ENCODE measurements at regions not wholly inside any gene's neighbourhood (a gene's known extent, or its start where the extent isn't known, plus 50 kb on each side); places are given as distances from the start of the nearest gene placed in this dataset.
"Not testable (repeated sequence)": the region's sequence is repeated elsewhere in the genome, so short reads cannot be mapped to it uniquely, and the experiment has no call there.

DNA sequence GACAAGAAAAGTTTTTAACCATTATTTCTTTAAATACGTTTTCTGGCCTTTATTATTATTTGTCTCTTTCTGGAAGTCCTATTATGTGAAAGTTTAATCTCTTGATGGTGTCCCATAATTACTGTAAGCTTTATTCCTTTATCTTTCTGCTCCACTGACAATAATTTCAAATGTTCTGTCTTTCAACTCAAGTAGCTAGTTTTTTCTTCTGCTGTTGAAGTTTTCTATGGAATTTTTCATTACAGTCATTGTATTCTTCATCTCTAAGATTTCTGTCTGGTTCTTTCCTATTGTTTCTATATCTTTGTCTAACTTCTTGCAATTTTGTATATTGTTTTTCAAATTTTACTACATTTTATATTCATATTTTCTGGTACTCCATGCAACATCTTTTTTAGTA lies 173.6 kb upstream of the MGAT4C start:
- Histone ChIP-seq H3K27me3 (ENCODE audit: insufficient read depth, insufficient read length) (no peaks in the 10 kb centered on the region), H3K9ac (ENCODE audit: insufficient read length, low read depth) (no peak overlapping the region), H3K36me3 (ENCODE audit: insufficient read depth, insufficient read length, low read length) (no peaks in the 10 kb centered on the region), H3K9me3 (ENCODE audit: insufficient read depth, low read length) (no peaks in the 10 kb centered on the region), H3K4me1 (ENCODE audit: insufficient read depth, insufficient read length) (no peaks in the 10 kb centered on the region), H3K4me3 (ENCODE audit: insufficient read length, low read depth) (no peak overlapping the region)
- no peak for DNase-seq (ENCODE audit: low read depth, low spot score)
- TF ChIP-seq YY1 (IDR thresholded peaks at IDR 0.05; ENCODE audit: insufficient read depth, insufficient read length): no peak
- no peak for TF ChIP-seq ZNF274 (IDR thresholded peaks at IDR 0.05; ENCODE audit: low read depth, low read length)
- TF ChIP-seq SUZ12 (IDR thresholded peaks at IDR 0.05; ENCODE audit: extremely low read depth, insufficient read depth, insufficient read length): no peak

GRCh38 chr12:86421333-86421732 lies 165.1 kb upstream of the MGAT4C start:
- Histone ChIP-seq H3K9ac (ENCODE audit: insufficient read length, low read depth) (no peak overlapping the region), H3K9me3 (ENCODE audit: insufficient read depth, low read length) (no peaks in the 10 kb centered on the region), H3K36me3 (ENCODE audit: insufficient read depth, insufficient read length, low read length) (no peaks in the 10 kb centered on the region), H3K4me3 (ENCODE audit: insufficient read length, low read depth) (no peak overlapping the region), H3K27me3 (ENCODE audit: insufficient read depth, insufficient read length) (no peaks in the 10 kb centered on the region), H3K4me1 (ENCODE audit: insufficient read depth, insufficient read length) (no peaks in the 10 kb centered on the region)
- no peak for DNase-seq (ENCODE audit: low read depth, low spot score)
- TF ChIP-seq ZNF274 (IDR thresholded peaks at IDR 0.05; ENCODE audit: low read depth, low read length): no peak
- no peak for TF ChIP-seq SUZ12 (IDR thresholded peaks at IDR 0.05; ENCODE audit: extremely low read depth, insufficient read depth, insufficient read length)
- no peak for TF ChIP-seq YY1 (IDR thresholded peaks at IDR 0.05; ENCODE audit: insufficient read depth, insufficient read length)

GRCh38 chr12:86414201-86414600 lies 158.0 kb upstream of the MGAT4C start:
- no peak overlapping the region for H3K4me3 ChIP-seq (ENCODE audit: insufficient read length, low read depth)
- no peak for TF ChIP-seq SUZ12 (IDR thresholded peaks at IDR 0.05; ENCODE audit: extremely low read depth, insufficient read depth, insufficient read length)
- DNase-seq (ENCODE audit: low read depth, low spot score): no peak
- H3K9ac ChIP-seq (ENCODE audit: insufficient read length, low read depth): no peak overlapping the region
- peaks cover 19% of the 10 kb centered on the region for H3K9me3 ChIP-seq (ENCODE audit: insufficient read depth, low read length)
- H3K4me1 ChIP-seq (ENCODE audit: insufficient read depth, insufficient read length): no peaks in the 10 kb centered on the region
- no peaks in the 10 kb centered on the region for H3K36me3 ChIP-seq (ENCODE audit: insufficient read depth, insufficient read length, low read length)
- no peaks in the 10 kb centered on the region for H3K27me3 ChIP-seq (ENCODE audit: insufficient read depth, insufficient read length)

GRCh38 chr12:86411710-86412109 lies 155.5 kb upstream of the MGAT4C start:
- Histone ChIP-seq H3K4me3 (ENCODE audit: insufficient read length, low read depth) (no peak overlapping the region), H3K9me3 (ENCODE audit: insufficient read depth, low read length) (peaks cover 19% of the 10 kb centered on the region), H3K36me3 (ENCODE audit: insufficient read depth, insufficient read length, low read length) (no peaks in the 10 kb centered on the region), H3K27me3 (ENCODE audit: insufficient read depth, insufficient read length) (no peaks in the 10 kb centered on the region), H3K9ac (ENCODE audit: insufficient read length, low read depth) (no peak overlapping the region), H3K4me1 (ENCODE audit: insufficient read depth, insufficient read length) (no peaks in the 10 kb centered on the region)
- TF ChIP-seq SUZ12 (IDR thresholded peaks at IDR 0.05; ENCODE audit: extremely low read depth, insufficient read depth, insufficient read length): no peak
- TF ChIP-seq ZNF274 (IDR thresholded peaks at IDR 0.05; ENCODE audit: low read depth, low read length): no peak
- no peak for TF ChIP-seq YY1 (IDR thresholded peaks at IDR 0.05; ENCODE audit: insufficient read depth, insufficient read length)
- no peak for DNase-seq (ENCODE audit: low read depth, low spot score)

DNA sequence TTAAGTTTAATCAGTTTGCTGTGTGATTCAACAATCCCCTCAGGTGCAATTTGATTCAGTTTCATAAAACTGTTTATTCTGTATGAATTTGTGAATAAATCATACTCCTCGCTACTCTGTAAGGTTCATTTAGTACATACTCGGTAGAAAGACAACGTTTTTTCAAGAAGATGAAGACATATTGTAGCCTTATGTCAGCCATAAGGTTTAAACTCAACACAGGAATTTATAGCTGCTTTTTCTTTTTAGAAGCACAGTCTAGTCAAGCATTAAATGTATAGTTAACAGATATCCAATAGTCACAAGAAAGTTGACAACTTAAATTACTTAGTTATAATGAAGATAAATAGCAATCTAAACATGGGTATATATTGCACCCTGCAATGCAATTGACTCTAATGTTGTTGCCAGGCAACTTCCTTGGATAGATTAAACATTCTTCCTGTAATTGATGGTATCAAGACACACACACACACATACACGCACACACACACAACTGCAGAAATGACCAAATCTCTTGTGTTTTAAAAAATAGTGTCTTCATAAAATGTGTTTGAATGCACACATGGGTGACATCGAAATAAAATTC lies 151.5 kb upstream of the MGAT4C start:
- no peak for DNase-seq (ENCODE audit: low read depth, low spot score)
- H3K27me3 ChIP-seq (ENCODE audit: insufficient read depth, insufficient read length): no peaks in the 10 kb centered on the region

GRCh38 chr12:86389949-86390348 lies 133.8 kb upstream of the MGAT4C start:
- H3K36me3 ChIP-seq (ENCODE audit: insufficient read depth, insufficient read length, low read length): no peaks in the 10 kb centered on the region
- no peaks in the 10 kb centered on the region for H3K9me3 ChIP-seq (ENCODE audit: insufficient read depth, low read length)
- no peak overlapping the region for H3K9ac ChIP-seq (ENCODE audit: insufficient read length, low read depth)
- H3K4me1 ChIP-seq (ENCODE audit: insufficient read depth, insufficient read length): no peaks in the 10 kb centered on the region
- no peaks in the 10 kb centered on the region for H3K27me3 ChIP-seq (ENCODE audit: insufficient read depth, insufficient read length)
- DNase-seq (ENCODE audit: low read depth, low spot score): no peak
- no peak overlapping the region for H3K4me3 ChIP-seq (ENCODE audit: insufficient read length, low read depth)
- no peak for TF ChIP-seq SUZ12 (IDR thresholded peaks at IDR 0.05; ENCODE audit: extremely low read depth, insufficient read depth, insufficient read length)
- TF ChIP-seq ZNF274 (IDR thresholded peaks at IDR 0.05; ENCODE audit: low read depth, low read length): no peak
- TF ChIP-seq YY1 (IDR thresholded peaks at IDR 0.05; ENCODE audit: insufficient read depth, insufficient read length): no peak

More for the DNA sequence above, 151.5 kb upstream of the MGAT4C start:
- Histone ChIP-seq H3K9me3 (ENCODE audit: insufficient read depth, low read length) (peaks cover 19% of the 10 kb centered on the region), H3K4me1 (ENCODE audit: insufficient read depth, insufficient read length) (no peaks in the 10 kb centered on the region), H3K4me3 (ENCODE audit: insufficient read length, low read depth) (no peak overlapping the region), H3K9ac (ENCODE audit: insufficient read length, low read depth) (no peak overlapping the region), H3K36me3 (ENCODE audit: insufficient read depth, insufficient read length, low read length) (no peaks in the 10 kb centered on the region)
- TF ChIP-seq ZNF274 (IDR thresholded peaks at IDR 0.05; ENCODE audit: low read depth, low read length): no peak
- TF ChIP-seq YY1 (IDR thresholded peaks at IDR 0.05; ENCODE audit: insufficient read depth, insufficient read length): no peak
- TF ChIP-seq SUZ12 (IDR thresholded peaks at IDR 0.05; ENCODE audit: extremely low read depth, insufficient read depth, insufficient read length): no peak

DNA sequence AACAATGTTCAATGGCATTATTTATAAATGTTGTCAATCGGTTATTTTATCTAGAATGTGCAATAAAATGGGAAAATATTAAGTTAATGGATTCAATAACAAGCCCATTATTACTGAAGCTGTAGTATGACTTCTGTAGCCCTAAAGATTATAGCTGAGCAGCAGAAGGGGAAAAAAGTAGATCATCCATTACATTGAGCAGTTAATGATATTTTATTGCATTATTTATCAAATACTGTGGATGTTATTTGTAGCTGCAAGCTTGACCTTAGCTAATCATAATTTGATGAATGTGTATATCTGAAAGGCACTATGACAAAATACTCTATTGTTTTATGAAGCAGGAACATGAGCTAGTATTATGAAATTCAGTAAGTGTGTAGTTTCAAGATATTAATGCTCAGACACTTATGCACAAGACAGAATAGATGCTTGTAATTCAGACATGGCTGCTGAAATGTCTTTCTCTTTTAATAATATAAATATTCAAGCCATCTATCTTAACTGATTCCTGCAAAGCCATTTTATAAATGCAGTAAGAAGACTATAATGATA lies 131.5 kb upstream of the MGAT4C start:
- Histone ChIP-seq H3K9me3 (ENCODE audit: insufficient read depth, low read length) (peaks cover 5% of the 10 kb centered on the region; the same call in 1 of the 2 replicates), H3K27me3 (ENCODE audit: insufficient read depth, insufficient read length) (no peaks in the 10 kb centered on the region), H3K9ac (ENCODE audit: insufficient read length, low read depth) (no peak overlapping the region), H3K4me3 (ENCODE audit: insufficient read length, low read depth) (no peak overlapping the region), H3K36me3 (ENCODE audit: insufficient read depth, insufficient read length, low read length) (no peaks in the 10 kb centered on the region), H3K4me1 (ENCODE audit: insufficient read depth, insufficient read length) (no peaks in the 10 kb centered on the region)
- TF ChIP-seq ZNF274 (IDR thresholded peaks at IDR 0.05; ENCODE audit: low read depth, low read length) (no peak), YY1 (IDR thresholded peaks at IDR 0.05; ENCODE audit: insufficient read depth, insufficient read length) (no peak), SUZ12 (IDR thresholded peaks at IDR 0.05; ENCODE audit: extremely low read depth, insufficient read depth, insufficient read length) (no peak)
- no peak for DNase-seq (ENCODE audit: low read depth, low spot score)

GRCh38 chr12:86383759-86384158 lies 127.6 kb upstream of the MGAT4C start:
- not testable (repeated sequence) for H3K4me1 ChIP-seq (ENCODE audit: insufficient read depth, insufficient read length); DNase-seq (ENCODE audit: low read depth, low spot score); H3K4me3 ChIP-seq (ENCODE audit: insufficient read length, low read depth); H3K27me3 ChIP-seq (ENCODE audit: insufficient read depth, insufficient read length); H3K36me3 ChIP-seq (ENCODE audit: insufficient read depth, insufficient read length, low read length); H3K9ac ChIP-seq (ENCODE audit: insufficient read length, low read depth)
- H3K9me3 ChIP-seq (ENCODE audit: insufficient read depth, low read length): peaks cover 18% of the 10 kb centered on the region; the same call in 1 of the 2 replicates
